ENCODE measurements at regions not wholly inside any gene's neighbourhood (a gene's known extent, or its start where the extent isn't known, plus 50 kb on each side); places are given as distances from the start of the nearest gene placed in this dataset.
"Not testable (repeated sequence)": the region's sequence is repeated elsewhere in the genome, so short reads cannot be mapped to it uniquely, and the experiment has no call there.

DNA sequence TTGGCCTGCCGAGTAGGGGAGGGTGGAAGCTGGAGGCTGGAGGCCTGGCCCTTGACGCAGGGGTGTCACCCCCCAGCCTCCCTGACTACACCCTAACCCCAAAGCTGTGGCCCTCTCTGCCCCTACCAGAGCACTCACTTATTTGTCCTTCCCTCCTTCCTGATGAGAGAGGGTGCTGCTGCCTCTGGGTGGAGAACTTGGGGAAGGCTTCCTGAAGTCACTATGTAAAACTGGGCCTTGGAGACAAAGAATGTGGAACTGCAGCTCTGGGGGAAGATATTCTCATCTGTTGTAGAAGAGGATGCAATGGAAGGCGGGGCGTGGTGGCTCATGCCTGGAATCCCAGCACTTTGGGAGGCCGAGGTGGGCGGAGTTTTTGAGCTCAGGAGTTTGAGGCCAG lies 485.2 kb downstream of the ZNF536 start:
- no peak for DNase-seq

DNA sequence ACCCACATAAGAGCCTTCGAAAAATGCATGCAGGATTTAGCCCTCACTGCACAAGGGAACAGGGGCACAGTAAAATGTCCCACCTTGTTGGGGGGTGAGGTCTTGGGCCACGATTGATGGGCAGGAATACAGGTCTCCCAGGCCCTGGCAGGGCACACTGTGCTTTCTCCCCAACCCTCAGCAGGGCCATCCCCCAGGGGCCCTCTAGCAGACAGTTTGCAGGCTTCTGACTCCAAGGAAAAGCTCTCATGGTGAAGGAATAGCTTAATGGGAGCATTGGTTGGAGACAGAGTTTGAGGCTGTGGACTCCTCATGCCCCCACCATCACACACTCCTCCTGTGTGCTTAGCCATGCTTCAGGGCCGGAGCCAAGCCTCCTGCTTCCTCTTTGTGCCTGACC lies 484.6 kb downstream of the ZNF536 start:
- DNase-seq: no peak

DNA sequence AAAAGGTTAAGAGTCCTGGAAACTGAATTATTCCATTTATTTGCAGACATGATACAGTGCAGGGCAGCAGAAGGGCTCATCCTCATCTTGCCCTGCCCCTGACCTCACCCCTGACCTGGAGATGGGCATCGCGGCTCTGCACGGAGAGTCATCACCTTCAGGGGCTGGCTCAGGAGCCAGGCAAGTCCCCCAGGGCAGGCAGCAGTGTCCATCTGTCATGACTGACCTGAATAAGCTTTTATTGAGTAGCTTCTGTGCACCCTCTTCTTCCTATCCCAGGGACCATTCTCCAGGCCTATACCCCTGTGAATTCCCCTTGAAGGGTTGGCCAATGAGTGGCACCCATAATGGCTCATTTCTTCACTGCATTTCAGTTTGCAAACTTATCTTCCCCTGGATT lies 484.2 kb downstream of the ZNF536 start:
- DNase-seq: no peak

DNA sequence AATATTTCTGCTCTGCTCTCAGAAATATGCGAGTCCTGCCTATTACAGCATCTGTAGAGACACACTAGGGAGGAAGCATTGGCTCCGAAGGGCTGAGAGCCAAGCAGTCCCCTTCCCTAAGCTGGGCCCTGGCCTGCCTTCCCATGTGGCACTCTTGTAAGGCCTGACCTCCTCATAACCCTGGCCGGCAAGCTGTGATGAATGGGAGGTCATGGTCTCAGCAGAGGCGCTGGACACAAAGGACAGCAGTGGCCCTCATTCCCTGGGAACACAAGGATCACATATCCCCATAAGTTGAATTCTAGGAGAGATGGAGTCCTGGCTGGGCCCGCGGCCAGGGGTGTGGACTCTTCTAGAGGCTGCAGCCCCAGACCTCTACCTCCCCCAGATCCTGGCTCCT lies 483.3 kb downstream of the ZNF536 start:
- DNase-seq: no peak

DNA sequence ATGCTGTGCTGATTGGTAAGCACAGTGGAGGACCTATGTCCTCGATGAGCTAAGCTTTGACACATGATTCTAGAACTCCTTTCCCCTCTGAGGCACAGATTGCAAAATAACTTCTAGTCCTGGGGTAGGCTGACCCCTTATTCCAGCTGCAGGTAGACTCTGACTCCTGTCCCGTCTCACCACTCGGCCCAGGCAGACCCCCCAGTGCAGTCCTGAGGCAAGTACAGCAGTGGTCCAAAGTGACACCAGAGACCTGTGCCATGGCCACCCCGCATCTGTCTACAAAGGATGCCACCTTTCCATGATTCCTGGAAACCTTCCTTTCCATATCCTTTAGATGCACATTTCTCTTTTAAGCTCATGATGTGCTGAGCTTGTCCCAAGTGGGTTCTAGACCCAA lies 482.5 kb downstream of the ZNF536 start:
- no peak for DNase-seq

DNA sequence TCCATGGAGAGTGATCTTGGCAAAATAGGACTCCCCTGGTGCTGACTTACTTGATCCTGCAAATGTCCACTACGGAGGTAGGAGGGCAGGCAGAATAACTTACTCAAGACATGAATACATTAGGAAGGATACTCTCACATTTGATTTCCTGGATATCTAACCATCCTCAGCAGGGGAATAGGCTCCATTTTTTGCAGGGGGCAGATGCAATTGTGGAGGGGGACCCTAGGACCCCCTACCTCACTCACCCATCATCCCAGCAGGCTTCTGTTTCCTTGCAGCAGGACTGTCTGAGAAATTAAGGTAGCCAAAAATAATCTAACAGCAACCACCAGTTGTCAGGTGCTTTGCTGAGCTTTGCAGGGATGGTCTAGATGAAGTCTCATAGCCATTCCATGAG lies 482.0 kb downstream of the ZNF536 start:
- DNase-seq: no peak

DNA sequence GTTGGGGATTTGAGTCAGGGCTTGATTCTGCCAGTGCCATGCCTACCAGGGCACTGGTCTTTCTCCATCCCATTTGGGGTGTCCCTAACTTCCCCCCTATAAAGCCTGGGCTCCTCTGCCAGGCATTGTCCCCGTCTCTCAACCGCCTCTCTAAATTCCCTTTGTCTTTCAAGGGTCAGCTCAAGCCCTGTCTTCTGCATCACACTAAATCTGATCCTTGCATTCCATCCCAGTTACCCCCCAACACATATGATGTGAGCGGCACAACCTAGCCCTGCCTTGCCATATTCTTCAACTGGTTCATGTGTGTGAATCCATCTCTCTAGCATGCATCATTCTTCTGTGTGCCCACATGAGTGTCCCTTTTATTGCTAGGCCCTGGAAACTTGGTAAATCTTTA lies 480.9 kb downstream of the ZNF536 start:
- no peak for DNase-seq

DNA sequence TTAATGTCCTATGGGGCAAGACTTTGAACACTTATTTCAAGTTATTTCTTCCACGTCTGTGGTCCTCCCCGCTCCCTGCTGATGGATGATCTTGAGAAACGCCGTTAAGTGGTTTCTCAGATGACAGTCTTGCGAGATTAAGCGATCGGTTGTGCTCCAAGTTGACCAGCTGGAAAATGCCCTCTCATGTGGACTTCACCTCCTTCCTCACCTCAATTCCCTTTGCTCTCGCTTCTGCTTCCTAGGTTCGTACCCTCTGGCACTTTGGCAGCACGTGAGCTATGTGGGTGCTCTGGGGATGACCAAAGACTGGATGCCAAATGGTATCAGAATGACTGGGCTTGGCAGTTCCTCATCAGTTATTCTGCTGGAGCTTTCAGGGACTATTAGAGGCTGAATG lies 480.0 kb downstream of the ZNF536 start:
- DNase-seq: no peak

DNA sequence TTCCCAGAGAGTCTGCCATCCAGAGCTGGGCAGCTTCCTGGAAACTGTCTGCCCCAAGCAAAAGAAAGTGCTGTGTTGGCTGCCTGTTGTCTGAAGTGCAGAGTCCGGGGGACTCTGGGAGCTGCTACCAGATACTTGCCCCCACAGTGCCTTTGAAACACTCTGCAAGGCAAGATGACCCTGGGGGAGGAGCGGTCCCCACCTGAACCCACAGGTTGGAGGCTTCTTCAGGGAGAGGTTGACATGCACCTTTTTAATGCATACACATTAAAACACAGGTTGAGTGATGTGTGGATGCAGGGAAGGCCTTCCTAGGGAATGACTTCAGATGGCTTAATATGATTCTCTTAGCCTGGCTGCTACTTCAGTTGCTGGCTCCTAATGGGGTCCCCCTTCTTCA lies 479.5 kb downstream of the ZNF536 start:
- no peak for DNase-seq

DNA sequence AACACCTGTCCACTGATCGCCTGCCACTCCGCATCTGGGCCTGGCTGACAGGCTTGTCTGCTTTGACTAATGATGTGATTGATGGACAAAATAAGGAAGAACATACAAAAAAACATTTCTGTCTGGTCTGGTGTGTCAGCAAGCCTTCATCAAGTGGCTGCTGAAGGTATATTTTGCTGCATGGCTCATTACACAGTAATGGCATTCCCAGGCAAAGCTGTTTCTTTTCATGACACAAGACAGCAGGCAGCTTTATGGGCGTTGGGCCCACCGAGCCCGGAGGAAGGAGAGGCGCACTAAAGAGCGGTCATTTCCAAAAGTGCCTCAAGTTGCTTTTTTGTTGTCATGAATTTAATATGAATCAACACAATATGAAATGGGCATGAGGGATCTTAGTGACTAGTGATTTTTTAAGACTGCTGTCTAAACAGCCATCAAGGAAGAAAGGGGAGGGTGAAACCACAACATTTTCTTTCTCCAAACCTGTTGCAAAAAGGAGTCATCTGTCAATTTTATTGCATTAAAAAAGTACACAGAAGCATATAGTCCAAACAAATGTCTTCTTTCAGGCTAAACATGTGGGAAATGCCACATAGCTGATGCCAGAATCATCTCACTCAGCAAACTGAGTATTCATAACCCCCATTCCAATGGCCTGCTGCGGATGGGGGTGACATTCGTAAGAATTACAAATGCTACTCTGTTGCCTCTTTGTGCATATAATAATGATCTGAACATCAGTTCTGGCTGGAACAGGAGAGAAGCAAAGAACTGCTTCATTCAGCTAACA lies 476.6 kb downstream of the ZNF536 start:
- no peak for DNase-seq

DNA sequence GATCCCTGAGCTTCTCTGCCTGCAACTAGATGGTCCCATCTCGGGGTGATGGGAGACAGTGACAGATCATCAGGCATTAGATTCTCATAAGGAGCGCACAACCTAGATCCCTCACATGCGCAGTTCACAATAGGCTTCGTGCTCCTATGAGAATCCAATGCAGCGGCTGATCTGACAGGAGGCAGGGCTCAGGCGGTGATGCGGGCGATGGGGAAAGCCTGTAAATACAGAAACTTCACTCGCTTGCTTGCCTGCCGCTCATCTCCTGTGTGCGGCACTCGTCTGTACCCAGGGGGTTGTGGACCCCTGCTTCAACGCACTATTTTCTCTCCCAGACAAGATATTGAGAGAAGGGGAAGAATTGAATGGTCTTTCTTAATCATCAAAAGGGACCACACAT lies 473.9 kb downstream of the ZNF536 start:
- DNase-seq: no peak

DNA sequence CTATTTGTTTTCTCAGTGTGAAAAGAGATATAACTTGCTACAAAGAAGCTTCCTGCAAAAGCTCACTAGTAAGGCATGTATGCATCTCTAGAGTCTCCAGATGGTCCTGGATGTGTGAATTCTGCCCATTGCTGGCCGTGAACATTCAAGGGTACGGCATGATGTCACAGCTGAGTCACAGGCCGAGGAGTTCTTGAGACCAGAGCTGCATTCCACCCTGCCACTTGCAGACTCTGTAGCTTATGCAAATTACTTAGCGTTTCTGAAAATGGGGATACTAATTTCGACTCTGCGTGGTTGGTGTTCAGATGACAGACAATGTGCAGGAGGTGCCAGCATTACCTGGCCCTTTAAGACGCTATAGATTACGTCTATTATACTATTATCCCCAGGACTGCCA lies 470.7 kb downstream of the ZNF536 start:
- DNase-seq: no peak

DNA sequence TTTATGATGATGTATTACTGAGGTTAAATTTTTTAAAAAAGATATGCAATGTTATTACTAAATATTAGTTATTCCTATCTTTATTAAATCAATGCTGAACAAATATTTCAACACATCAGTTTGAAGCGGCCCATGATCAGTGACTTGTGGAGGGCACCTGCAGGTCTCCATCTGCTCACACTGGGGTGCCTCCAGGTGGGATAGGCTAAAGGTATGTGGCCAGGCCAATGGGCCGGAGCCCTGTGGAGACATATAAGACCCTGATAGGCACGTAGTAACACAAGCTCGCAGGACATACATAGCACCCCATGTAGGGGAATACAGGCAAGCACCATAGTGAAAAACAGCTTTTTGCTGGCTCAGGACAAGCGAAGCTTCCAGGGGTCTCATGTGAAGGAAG lies 469.8 kb downstream of the ZNF536 start:
- no peak for DNase-seq

DNA sequence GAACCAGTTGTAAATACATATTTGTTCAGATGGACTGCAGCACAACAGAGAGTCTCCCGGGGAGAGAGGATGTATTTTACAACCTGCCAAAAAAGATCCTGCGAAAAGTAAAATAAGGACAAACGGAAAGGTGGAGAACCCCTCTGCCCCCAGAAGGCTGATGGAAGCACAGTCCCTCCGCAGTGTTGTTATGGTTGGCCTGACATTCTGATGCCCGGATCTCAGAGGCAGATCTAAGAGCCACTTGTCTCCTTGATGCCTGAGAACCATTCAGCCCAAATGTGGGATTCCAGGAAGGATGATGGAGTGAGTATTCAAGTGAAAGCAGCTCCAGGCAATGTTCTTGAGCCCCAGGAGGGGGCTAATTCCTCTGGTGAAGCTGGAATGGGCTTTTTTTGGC lies 458.7 kb downstream of the ZNF536 start:
- DNase-seq: no peak

DNA sequence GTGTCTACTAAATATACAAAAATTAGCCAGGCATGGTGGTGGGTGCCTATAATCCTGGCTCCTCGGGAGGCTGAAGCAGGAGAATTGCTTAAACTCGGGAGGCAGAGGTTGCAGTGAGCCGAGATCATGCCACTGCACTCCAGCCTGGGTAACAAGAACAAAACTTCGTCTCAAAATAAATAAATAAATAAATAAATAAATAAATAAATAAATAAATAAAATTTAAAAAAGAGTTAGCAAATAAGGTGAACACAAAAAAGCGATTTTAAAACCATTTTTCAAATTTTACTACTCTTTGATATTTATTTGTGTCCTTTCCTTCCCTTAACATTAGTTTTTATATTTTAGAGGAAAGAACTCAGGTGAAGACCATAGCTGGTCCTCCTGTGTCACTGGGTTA lies 453.3 kb downstream of the ZNF536 start:
- DNase-seq: not testable (repeated sequence)

DNA sequence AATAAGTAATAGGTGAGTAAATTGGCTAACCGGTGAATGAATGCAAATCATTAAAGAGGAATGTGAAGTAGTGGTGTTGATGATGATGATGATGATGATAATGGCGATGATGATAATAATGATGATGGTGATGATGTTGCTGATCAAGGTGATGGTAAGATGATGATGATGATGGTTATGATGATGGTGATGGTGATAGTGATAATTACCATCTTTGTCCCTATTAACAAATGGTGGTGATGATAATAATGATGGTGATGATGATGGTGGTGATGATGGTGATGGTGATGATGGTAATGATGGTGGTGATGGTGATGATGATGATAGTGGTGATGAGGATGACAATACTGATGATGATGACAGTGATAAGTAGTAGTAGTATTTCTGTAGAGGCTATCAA lies 452.6 kb downstream of the ZNF536 start:
- no peak for DNase-seq

DNA sequence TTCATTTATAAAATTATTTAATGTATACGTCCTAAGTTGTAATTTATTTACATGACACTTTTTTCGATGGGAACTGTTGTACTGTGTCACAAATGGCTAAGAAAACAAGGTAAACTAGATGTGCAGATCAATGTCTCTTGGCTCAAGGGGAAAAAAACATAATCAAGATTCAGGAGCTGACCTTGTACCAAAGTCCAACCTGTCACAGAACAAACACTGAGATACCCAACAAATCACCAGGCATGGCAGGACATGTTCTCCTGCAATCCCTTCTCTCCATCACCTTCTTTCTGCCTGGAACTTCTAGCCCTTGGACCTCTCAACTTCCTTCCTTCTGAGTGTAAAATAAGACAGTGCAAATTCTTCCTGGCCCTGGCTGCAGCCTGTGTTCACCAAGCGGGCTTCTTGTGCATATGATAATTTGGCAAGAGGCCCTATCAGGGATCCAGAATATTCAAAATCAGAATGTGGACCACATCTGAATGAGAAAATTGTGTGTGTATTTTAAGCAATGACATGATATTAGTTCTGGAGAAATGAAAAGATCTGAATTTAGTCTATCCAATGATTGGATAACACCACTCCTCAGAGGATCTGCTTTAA lies 445.9 kb downstream of the ZNF536 start:
- DNase-seq: no peak

DNA sequence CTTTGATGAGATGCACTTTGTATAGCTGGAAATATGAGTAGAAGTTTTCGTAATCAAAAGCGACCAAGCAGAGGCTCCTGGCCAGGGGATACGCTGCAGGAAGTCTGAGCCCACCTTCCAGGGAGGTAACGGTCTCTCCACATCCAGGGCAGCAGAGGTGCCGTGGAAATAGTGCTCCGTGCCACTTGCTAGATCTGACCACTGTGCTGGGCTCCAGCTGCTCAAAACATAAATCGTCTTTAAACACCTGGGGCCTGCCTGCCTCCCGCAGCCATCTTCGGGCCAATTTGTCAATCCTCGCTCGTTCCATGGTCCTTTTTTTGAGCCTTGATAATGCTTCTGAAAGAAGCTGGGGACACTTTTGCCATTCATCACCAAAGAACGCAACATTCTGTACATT lies 445.0 kb downstream of the ZNF536 start:
- DNase-seq: no peak

DNA sequence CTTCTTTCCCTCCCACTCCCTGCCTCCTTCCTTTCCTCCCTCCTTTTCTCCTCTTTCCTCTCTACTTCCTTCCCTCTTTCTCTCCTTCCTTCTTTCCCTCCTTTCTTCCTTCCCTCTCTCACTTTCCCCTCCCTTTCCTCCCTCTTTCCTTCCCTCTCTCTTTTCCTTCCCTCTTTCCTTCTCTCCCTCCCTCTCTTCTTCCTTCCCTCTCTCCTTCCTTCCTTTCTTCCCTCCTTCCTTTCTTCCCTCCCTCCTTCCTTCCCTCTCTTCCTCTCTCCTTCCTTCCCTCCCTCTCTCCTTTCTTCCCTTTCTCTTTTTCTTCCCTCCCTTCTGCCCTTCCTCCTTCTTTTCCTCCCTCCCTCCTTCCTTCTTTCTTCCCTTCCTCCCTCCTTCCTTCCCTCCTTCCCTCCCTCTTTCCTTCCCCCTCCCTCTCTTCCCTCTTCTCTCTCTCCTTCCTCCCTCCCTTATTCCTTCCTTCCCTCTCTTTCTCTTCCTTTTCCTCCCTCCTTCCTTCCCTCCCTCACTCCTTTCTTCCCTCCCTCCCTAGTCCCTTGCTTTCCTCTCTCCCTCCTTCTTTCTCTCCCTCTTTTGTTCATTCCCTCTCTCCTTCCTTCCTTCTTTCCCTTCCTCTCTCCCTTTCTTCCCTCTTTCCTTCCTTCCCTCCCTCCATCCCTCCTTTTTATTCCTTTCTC lies 443.9 kb downstream of the ZNF536 start:
- no peak for DNase-seq

DNA sequence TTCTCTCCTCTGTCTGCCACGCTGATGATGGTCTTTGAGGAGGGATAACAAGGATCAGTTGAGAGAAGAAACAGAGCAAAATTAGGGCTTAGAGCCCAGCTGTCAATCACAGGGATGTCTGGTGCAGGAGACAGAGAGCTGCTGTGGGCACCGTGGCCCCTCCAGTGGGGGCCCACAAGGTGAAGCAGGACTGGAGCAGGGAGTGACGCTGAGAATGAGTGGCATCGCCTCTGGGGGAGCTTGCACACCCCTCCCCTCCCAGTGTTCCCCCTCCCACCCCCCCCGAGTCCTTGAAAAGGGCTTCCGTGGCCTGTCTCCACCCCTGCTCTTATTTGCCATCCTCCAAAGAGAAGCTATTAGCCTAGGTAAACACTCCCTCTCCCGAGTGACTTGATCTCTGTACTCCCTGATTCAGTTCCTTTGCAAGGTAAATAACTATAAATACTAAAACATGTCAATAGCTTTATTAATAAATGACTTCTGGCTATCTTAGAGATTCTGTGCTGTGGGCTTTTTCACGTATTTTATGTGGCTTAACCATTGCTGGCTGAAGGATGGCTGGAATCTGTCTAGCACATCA lies 440.0 kb downstream of the ZNF536 start:
- no peak for DNase-seq

DNA sequence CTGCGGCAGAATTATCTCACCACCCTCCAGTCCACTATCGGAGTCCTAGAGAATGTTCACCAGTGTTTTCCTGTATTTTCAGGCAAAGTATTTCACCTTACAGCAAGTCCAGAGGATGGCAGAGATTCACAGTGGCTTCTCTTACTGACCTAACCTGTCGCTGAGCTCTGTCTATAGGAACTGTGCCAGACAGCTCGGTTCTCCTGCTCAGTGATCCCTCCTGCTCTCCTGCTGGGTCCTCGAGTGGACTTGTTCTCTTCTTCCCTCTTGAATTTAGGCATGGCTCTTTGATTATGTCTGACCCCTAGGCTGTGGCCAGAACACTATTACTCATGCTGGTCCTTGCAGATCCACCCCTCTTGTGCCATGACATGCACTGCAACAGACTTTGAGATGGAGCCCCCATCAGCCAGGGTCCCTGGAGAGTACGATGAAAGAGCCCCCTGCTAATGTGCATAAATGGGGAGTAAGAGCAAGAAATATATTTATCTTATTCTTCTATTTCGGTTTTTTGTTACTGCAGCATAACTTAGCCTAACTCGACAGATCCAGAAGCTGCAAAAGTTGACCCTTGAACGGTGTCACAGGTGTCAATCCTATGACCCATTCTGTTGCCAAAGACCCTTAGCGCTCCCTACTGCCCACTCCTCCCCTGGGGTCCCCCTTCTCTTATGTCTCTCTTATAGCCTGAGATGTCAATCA lies 439.4 kb downstream of the ZNF536 start:
- DNase-seq: no peak

DNA sequence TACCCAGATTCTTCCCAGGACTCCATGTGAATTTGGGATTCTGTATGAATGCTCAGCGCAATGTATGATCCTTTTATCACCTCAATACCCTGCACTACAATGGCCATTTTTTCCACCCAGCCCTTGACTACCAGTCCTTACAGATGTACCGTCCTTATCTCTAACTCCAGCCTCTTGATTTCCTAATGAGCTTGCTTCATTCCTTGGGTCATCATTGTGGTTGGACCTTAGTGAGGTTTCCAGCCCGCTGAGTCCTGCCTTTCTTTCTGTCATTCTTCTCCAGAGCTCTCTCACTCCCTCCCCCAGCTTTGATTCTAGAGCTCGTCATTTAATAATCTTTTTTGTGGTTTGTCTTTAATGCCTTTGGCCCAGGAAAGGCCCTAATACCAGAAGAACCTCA lies 438.5 kb downstream of the ZNF536 start:
- no peak for DNase-seq

DNA sequence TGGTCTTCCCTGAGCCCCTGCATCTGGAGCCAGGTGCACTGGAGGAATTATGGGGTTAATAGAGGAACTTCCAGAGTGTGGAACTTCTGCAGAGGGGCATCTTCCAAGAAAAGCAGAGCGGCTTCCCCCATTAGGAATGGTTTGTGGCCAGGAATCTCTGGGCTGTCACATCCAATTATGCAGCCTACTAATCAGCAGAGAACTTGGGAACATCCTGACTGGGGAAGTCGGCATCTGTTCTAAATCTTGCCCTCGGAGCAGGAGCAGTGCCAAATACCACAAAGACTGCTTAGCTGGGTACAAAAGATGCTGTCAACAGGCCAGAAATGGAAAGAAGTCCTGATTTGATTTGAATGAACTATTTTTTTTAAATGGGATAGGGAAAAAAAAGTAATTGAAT lies 435.1 kb downstream of the ZNF536 start:
- no peak for DNase-seq
